RWPE1 (cell line): ENCODE measurements at regions not wholly inside any gene's neighbourhood (a gene's known extent, or its start where the extent isn't known, plus 50 kb on each side); places are given as distances from the start of the nearest gene placed in this dataset.
"Not testable (repeated sequence)": the region's sequence is repeated elsewhere in the genome, so short reads cannot be mapped to it uniquely, and the experiment has no call there.

Experiments
- CTCF ChIA-PET: fragments of 350-600 bp; sonication (Branson Sonifier 250); formaldehyde crosslinking; extraction: SDS; loops from one replicate; lab custom pipeline; 2021; lab: Yijun Ruan, JAX
- POLR2A ChIA-PET: fragments of 400-600 bp; formaldehyde crosslinking; extraction: SDS; loops from one replicate; lab custom pipeline; 2020; ENCODE audit warnings: antibody characterized with exemption; ENCODE audit not compliant: low non-redundant PET; lab: Yijun Ruan, JAX
- DNase-seq: peaks from one replicate; pipeline ENCODE4 v3.0.0; 2012; ENCODE audit warnings: low spot score
- H3K27ac ChIP-seq: fragments of 450-650 bp; 2 replicates; pipeline ENCODE4 v1.5.1; 2017
- TF ChIP-seq, protein P1 (sequence below): fragments of 450-650 bp; conservative IDR thresholded peaks from 2 replicates; pipeline ENCODE4 v1.5.1; 2017; ENCODE audit warnings: low read depth, mild to moderate bottlenecking

DNA sequence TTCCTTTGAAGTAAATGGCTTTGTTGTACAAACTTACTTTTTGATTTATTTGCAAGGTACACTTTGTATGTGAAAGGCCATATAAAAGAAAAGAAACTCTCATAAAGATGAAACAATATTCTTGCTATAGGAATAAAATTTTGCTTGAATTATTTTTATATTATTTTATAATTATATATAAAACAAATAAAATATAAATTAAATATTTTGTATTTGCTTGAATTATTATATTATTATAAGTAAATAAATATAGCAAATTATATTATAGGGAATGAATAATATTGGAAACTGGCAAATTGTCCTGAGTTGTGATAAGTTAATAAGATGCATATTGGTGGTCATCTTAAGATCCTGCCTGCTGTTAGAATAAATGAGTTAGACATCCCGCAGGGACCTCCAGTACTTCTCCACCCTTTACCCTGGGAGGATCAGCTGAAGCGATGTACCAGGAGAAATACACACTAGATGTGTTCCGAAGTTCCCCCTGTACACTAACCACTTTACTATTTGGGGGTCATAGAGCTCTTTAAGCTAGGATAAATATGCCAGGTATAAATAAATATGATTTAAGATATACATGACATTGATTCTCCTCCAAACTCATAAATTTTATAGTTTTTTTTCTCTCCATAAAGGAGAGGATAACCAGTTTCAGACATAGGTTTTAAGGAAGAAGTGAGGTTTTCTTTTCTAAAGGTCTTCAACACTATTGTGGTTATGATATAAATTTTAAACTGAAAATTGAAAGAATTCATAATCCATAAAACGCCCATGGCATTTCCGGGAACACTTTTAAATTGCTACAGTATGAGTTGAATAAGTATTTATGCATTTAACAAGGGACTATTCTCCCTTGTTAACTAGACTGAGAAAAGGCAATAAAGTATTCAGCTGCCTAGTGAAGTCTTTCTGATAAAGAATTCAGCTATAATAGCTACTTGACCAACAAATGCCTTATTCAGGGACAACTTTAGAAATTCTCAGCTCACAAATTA, 486.3 kb upstream of the MARCKS start:
- ChIA-PET CTCF (no interaction called here), POLR2A (no interaction called here)
- no peak for DNase-seq
- TF ChIP-seq, protein P1, sequence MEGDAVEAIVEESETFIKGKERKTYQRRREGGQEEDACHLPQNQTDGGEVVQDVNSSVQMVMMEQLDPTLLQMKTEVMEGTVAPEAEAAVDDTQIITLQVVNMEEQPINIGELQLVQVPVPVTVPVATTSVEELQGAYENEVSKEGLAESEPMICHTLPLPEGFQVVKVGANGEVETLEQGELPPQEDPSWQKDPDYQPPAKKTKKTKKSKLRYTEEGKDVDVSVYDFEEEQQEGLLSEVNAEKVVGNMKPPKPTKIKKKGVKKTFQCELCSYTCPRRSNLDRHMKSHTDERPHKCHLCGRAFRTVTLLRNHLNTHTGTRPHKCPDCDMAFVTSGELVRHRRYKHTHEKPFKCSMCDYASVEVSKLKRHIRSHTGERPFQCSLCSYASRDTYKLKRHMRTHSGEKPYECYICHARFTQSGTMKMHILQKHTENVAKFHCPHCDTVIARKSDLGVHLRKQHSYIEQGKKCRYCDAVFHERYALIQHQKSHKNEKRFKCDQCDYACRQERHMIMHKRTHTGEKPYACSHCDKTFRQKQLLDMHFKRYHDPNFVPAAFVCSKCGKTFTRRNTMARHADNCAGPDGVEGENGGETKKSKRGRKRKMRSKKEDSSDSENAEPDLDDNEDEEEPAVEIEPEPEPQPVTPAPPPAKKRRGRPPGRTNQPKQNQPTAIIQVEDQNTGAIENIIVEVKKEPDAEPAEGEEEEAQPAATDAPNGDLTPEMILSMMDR, result no peak
- H3K27ac ChIP-seq, result no peak overlapping the region

DNA sequence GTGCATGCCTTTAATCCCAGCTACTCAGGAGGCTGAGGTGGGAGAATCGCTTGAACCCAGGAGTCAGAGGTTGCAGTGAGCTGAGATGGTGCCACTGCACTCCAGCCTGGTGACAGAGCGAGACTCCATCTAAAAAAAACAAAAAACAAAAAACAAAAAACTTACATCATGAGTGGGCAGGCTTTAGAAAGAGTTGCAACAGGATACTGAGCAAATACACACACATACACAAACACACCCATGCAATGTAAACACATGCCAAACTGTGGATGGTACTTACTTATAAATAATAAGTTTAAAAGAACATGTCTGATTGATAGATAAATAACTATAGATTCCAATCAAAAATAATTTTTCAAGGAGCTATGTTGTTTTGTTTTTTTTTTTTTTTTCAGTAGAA, 481.7 kb upstream of the MARCKS start:
- POLR2A ChIA-PET, H3K27ac ChIP-seq, DNase-seq: not testable (repeated sequence)
- CTCF ChIA-PET, result interaction anchor here (0.8 to 0.9 kb wide), 2 partner anchors 34 to 534 kb away, joined by 3 to 4 read pairs; no protein-coding TSS in a partner anchor

DNA sequence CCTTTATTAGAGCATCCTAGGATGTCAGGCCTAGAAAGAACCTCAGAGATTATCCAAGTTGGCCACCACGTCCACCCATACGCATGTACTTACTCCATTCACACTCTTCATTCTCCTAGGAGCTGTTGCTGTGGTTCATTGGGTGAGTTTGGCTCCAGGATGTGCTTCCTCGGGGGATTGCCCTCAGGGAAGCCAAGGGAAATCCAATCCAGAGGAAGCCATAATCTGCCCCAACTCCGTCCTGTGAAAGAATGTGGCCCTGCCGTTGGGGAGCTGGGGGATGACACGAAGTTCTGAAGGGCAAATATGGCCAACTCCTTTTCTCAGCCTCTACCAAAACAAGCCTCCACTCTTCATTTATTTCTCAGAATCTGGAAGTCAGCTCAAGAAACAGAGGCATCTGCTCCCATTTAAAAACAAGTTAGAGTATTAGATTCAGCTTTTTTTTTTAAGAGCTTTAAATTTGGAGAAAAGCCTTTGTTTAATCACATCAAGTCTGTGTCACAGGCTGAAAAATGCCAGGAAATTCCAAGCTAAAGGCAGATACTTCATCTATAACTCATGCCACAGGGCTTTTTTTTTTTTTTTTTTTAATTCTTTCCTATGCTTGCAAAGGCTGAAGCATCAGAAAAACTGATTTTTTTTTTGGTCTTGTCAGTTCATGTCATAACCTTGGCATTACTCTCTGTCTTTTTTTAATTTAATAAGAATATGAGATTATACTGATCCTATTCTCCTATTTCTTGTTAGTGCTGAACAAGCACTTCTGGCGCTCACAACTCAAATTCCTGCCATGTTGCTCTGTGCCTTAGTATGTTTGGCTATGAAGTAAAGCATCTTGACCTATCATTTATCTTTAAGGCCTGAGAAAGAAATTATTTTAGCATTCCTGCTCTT, 480.9 kb upstream of the MARCKS start:
- TF ChIP-seq, protein P1, result no peak
- peak overlapping the region; percentile 57 for H3K27ac ChIP-seq
- DNase-seq, result no peak
- POLR2A ChIA-PET, result no interaction called here
- CTCF ChIA-PET, result interaction anchor here (0.6 to 1.1 kb wide), 6 partner anchors 23 to 533 kb away, joined by 3 to 4 read pairs (median 3); no protein-coding TSS in a partner anchor

DNA sequence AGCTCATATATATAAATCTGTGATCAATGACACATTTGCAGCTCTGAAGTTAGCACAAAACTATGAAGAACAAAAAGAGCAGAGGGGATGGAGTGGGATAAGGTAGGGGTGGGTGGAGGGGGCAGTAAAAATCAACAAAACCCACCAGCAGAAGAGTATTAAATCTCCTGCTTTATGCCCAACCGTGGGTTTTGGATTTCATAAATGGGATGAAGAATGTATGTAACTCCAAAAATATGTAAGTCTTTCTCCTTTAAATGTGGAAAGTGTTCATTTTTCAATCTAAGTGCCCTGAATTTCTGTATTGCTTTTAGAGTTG, 480.3 kb upstream of the MARCKS start:
- no peak overlapping the region for H3K27ac ChIP-seq
- POLR2A ChIA-PET, result no interaction called here
- TF ChIP-seq, protein P1, result no peak
- DNase-seq, result no peak
- CTCF ChIA-PET, result interaction anchor here (1.1 kb wide), 1 partner anchor 70 kb away, joined by 3 read pairs; no protein-coding TSS in a partner anchor

DNA sequence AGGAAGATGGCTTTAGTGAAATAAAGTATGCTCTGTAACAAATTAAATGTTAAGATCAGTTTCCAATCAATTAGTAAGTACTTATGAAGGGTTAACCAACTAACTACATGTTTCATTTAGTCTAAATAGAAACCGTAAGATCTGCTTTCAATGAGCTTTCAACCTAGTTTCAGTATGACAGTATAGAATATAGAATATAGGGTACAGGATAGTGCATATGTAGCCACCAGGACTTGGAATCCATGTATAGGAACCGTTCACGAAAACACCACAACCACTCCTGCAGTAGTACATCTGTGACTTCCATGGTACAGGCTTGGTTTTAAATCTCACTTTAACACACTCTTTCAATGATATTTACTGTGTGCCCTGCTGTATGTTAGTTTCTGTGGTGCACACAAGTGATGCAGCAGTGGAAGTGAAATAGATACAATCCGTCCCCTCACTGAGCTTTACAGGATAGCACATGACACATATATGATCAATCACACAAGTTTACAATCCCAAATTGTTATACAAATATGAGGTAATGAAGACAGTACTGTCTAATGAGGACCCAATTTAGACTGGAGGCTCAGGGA, 479.7 kb upstream of the MARCKS start:
- DNase-seq, result no peak
- CTCF ChIA-PET, result no interaction called here
- H3K27ac ChIP-seq, result no peak overlapping the region
- TF ChIP-seq, protein P1, result no peak
- POLR2A ChIA-PET, result no interaction called here

DNA sequence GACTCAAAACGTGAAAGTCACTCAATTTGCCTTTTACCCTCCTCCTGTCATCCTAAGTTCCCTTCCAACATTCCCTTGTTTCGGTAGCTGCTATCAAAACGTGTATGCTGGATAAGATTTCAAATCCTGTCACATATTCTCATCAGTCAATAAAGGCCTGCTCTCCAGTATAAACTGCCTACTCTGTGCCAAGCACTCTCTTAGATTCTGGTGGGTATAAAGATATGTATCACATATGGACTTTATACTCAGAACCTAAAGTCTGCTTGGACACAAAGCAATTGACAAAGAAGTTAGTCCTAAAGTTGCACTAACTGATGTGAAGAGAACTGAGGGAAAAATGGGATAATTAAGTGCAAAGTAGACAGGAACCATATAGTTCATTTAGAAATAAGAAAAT, 476.6 kb upstream of the MARCKS start:
- no peak overlapping the region for H3K27ac ChIP-seq
- ChIA-PET POLR2A (no interaction called here), CTCF (no interaction called here)
- DNase-seq, result no peak
- TF ChIP-seq, protein P1, result no peak
